Effector memory CD8-positive, alpha-beta T cell (primary cell): ENCODE measurements at regions not wholly inside any gene's neighbourhood (a gene's known extent, or its start where the extent isn't known, plus 50 kb on each side); places are given as distances from the start of the nearest gene placed in this dataset.

Experiments
- ATAC-seq: fragments of 150-1000 bp; cut with Tn5 transposase; replicated peaks from 2 replicates; pipeline ENCODE4 v1.10.0; 2021; ENCODE audit warnings: mild to moderate bottlenecking, moderate library complexity
- DNase-seq, 3 experiments: peaks; one replicate each; pipeline ENCODE4 v3.0.0; 2021
- H3K27ac Mint-ChIP-seq, 2 donors: one replicate each; pipeline ENCODE4 v1.8.0; 2022; ENCODE audit warnings: mild to moderate bottlenecking in 2 of 2, mixed read lengths in 2 of 2, moderate library complexity in 2 of 2
- H3K27me3 Mint-ChIP-seq, 2 donors: one replicate each; pipeline ENCODE4 v1.8.0; 2022; ENCODE audit warnings: mixed read lengths in 2 of 2
- H3K36me3 Mint-ChIP-seq: one replicate; pipeline ENCODE4 v1.8.0; 2022; ENCODE audit warnings: mild to moderate bottlenecking, moderate library complexity, mixed read lengths; ENCODE audit not compliant: insufficient read depth
- H3K4me1 Mint-ChIP-seq, 2 donors: one replicate each; pipeline ENCODE4 v1.8.0; 2022; ENCODE audit warnings: low read depth in 2 of 2, mixed read lengths in 2 of 2
- H3K4me3 Mint-ChIP-seq, 2 donors: one replicate each; pipeline ENCODE4 v1.8.0; 2022; ENCODE audit warnings: mild to moderate bottlenecking in 2 of 2, mixed read lengths in 2 of 2, moderate library complexity in 2 of 2
- H3K9me3 Mint-ChIP-seq, 2 donors: one replicate each; pipeline ENCODE4 v1.8.0; 2022; ENCODE audit warnings: mixed read lengths in 2 of 2

DNA sequence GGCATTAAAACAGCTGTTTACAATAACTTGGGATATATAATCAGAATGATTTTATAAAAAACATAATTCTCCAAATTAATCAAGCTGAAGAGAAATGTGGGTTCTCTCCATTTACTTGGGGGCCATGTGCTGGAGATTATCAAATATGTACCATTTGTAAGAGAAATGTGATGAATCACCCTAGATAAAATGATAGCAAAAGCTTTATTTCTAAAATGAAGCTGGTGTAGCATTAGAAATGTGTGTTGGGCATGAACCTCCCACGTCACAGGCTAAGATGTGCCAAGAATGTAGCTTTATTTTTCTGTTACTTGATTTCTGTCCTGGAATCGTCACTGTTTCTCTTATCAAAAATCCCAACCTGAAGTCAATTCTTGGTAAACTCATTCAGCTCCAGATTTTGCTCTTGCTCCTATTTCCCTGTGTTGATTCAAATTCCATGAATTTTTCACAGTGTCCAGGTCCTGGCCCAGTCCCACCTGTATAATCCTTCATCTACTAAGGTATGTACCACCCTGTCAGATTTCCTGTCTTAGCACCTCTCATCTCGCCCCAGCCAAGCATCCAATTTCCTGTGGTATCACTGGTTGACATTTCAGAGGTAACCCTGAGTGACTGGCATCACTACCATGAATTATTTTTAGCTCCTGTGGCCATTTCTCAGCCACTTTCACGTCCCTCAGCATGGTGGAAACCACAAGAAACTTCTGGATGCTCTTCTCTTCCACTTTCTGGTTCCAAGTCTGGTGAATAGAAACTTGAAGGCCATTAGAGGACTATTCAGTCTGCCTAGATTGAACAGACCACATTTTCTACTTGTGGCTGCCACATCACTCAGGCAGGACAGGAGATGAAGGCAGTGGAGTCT, 103.6 kb upstream of the FLRT2 start:
- no peak overlapping the region for H3K4me3 Mint-ChIP-seq

GRCh38 chr14:85428926-85429325, 101.0 kb upstream of the FLRT2 start:
- no peak for DNase-seq
- Mint-ChIP-seq H3K27ac (no peak overlapping the region), H3K4me1 (no peaks in the 10 kb centered on the region), H3K27me3 (no peaks in the 10 kb centered on the region), H3K36me3 (no peaks in the 10 kb centered on the region), H3K9me3 (peaks cover 3 to 6% of the 10 kb centered on the region in 2 donors), H3K4me3 (no peak overlapping the region)
- ATAC-seq: no peak

More for the DNA sequence above, 103.6 kb upstream of the FLRT2 start:
- H3K9me3 Mint-ChIP-seq: peaks cover 7 to 15% of the 10 kb centered on the region in 2 donors
- H3K36me3 Mint-ChIP-seq: no peaks in the 10 kb centered on the region
- DNase-seq: no peak
- ATAC-seq: no peak
- H3K27ac Mint-ChIP-seq: no peak overlapping the region
- H3K4me1 Mint-ChIP-seq: no peaks in the 10 kb centered on the region
- no peaks in the 10 kb centered on the region for H3K27me3 Mint-ChIP-seq

- peaks cover 3 to 7% of the 10 kb centered on the region in 2 donors for H3K9me3 Mint-ChIP-seq
- ATAC-seq: no peak
- H3K4me3 Mint-ChIP-seq: no peak overlapping the region
- H3K4me1 Mint-ChIP-seq: no peaks in the 10 kb centered on the region
- DNase-seq: no peak
- H3K27ac Mint-ChIP-seq: no peak overlapping the region
- H3K36me3 Mint-ChIP-seq: no peaks in the 10 kb centered on the region
- H3K27me3 Mint-ChIP-seq: no peaks in the 10 kb centered on the region
These were observed 92.8 kb upstream of the FLRT2 start for GRCh38 chr14:85437148-85437547.

DNA sequence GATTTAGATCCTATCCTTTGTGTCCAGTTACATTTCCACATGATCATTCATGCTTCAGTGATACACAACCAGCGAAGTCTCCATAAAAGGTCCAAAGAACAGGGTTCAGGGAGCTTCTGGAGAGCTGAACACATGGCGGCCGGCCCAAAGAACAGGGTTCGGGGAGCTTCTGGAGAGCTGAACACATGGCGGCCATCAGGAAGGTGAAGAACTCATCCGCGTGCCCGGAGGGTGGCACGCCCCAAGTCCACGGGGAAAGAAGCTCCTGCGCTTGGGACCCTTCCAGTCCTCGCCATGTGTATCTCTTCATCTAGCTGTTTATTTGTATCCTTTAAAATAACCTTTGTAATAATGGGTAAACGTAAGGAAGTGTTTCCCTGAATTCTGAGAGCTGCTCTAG, 91.9 kb upstream of the FLRT2 start:
- no peaks in the 10 kb centered on the region for H3K4me1 Mint-ChIP-seq
- DNase-seq (no peak), ATAC-seq (no peak)
- H3K27ac Mint-ChIP-seq: no peak overlapping the region
- no peaks in the 10 kb centered on the region for H3K27me3 Mint-ChIP-seq
- H3K36me3 Mint-ChIP-seq: no peaks in the 10 kb centered on the region
- H3K4me3 Mint-ChIP-seq: no peak overlapping the region
- peaks cover 3 to 7% of the 10 kb centered on the region in 2 donors for H3K9me3 Mint-ChIP-seq

DNA sequence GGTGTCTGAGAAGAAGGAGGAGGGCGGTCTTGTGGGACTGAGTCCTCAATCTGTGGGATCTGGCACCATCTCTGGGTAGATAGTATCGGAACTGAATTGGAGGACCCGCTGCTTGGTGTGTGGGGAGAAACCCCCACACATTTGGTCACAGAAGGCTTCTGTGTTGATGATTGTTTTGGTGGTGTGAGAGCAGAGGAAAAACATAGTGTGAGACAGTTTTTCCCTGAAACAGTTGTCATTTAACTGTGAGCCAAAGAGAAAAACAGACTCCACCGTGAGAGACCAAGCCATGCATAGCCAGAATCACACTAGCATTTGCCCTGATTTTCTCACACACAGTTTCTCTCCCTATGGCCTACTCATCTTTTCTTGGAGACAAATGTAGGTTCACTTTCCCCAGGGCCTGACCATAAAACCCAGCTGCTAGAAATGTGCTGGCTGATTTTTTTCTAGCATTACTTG, 91.4 kb upstream of the FLRT2 start:
- DNase-seq: no peak
- no peak overlapping the region for H3K4me3 Mint-ChIP-seq
- H3K27ac Mint-ChIP-seq: no peak overlapping the region
- H3K27me3 Mint-ChIP-seq: no peaks in the 10 kb centered on the region
- no peak for ATAC-seq
- no peaks in the 10 kb centered on the region for H3K4me1 Mint-ChIP-seq
- H3K9me3 Mint-ChIP-seq: peaks cover 3 to 7% of the 10 kb centered on the region in 2 donors
- H3K36me3 Mint-ChIP-seq: no peaks in the 10 kb centered on the region

DNA sequence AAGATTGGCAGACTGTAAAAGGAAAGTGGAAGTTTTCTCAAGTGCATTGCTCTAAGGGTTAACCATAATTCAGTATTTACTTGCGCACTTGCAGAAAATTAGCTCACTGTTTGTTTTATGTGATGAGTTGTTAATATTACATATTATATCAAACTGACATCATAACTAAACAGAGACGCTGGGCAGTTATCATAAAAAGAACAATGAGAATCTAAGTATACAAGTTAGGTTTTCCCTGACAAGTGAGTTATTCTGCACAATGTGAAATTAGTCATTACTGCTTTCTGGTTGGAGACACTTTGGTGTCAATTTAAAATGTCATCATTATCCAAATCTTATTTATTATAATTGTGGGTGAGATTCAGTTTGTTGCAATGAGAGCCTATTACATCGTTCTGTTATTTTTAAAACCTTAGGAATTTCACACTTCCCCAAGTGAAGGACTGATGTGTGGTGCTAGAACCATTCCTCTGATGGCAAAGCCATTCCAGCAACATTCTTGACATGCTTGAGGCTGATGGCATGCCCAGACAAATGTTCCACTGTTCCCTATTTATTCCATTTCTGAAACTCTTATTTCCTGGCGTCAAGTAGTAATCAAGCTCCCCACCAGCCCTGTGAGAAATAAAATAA, 90.1 kb upstream of the FLRT2 start:
- H3K27me3 Mint-ChIP-seq: no peaks in the 10 kb centered on the region
- no peak overlapping the region for H3K4me3 Mint-ChIP-seq
- DNase-seq (no peak), ATAC-seq (no peak)
- H3K4me1 Mint-ChIP-seq: no peaks in the 10 kb centered on the region
- no peaks in the 10 kb centered on the region for H3K36me3 Mint-ChIP-seq
- H3K9me3 Mint-ChIP-seq: peaks cover 0 to 3% of the 10 kb centered on the region in 2 donors
- H3K27ac Mint-ChIP-seq: no peak overlapping the region

DNA sequence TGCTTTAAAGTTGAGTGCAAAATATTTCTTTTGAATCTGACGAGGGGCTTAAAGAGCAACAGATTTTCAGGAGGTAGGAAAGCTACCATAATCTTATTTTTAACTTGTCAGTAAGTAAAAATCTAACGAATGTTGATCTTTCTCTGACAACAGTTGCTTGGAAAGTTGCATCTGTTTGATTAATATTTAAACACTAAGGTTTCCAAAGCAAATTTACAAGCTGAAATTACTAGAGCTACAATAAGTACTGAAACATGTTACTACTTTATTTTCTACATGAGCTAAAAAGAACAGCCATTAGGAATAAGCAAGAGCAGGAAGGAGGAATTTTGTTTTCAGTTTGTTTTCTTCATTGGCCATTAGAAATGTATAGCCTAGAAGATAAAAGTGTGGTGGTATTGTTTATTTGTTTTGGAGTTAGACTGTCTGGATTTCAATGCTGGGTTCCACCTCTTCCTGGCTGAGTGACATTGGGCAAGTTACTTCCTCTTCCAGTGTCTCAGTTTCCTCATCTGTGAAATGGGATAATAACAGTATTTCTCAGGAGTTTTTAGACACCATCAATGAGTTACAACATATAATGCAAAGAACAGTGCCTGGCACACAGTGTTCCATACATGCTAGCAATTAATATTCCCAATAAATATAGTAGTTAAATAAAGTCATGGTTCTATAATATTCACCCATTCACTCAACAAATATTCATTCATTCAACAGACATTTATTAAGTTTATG, 87.9 kb upstream of the FLRT2 start:
- H3K27ac Mint-ChIP-seq: no peak overlapping the region
- H3K36me3 Mint-ChIP-seq: no peaks in the 10 kb centered on the region
- ATAC-seq (no peak), DNase-seq (no peak)
- peaks cover 0 to 3% of the 10 kb centered on the region in 2 donors for H3K9me3 Mint-ChIP-seq
- no peaks in the 10 kb centered on the region for H3K4me1 Mint-ChIP-seq
- H3K27me3 Mint-ChIP-seq: no peaks in the 10 kb centered on the region
- no peak overlapping the region for H3K4me3 Mint-ChIP-seq

GRCh38 chr14:85442996-85443395, 86.9 kb upstream of the FLRT2 start:
- Mint-ChIP-seq H3K36me3 (no peaks in the 10 kb centered on the region), H3K4me3 (no peak overlapping the region), H3K27me3 (no peaks in the 10 kb centered on the region), H3K9me3 (peaks cover 4 to 7% of the 10 kb centered on the region in 2 donors), H3K27ac (no peak overlapping the region), H3K4me1 (no peaks in the 10 kb centered on the region)
- no peak for ATAC-seq
- no peak for DNase-seq

GRCh38 chr14:85444635-85445034, 85.3 kb upstream of the FLRT2 start:
- H3K4me1 Mint-ChIP-seq: no peaks in the 10 kb centered on the region
- peaks cover 5 to 8% of the 10 kb centered on the region in 2 donors for H3K9me3 Mint-ChIP-seq
- no peak overlapping the region for H3K27ac Mint-ChIP-seq
- DNase-seq: no peak
- no peaks in the 10 kb centered on the region for H3K36me3 Mint-ChIP-seq
- no peaks in the 10 kb centered on the region for H3K27me3 Mint-ChIP-seq
- H3K4me3 Mint-ChIP-seq: no peak overlapping the region
- ATAC-seq: no peak

- Mint-ChIP-seq H3K4me1 (no peaks in the 10 kb centered on the region), H3K9me3 (peaks cover 5 to 8% of the 10 kb centered on the region in 2 donors), H3K27ac (no peak overlapping the region), H3K36me3 (no peaks in the 10 kb centered on the region), H3K4me3 (no peak overlapping the region), H3K27me3 (no peaks in the 10 kb centered on the region)
- no peak for ATAC-seq
- no peak for DNase-seq
These were observed 84.7 kb upstream of the FLRT2 start for GRCh38 chr14:85445151-85445795.

- H3K36me3 Mint-ChIP-seq: no peaks in the 10 kb centered on the region
- no peaks in the 10 kb centered on the region for H3K4me1 Mint-ChIP-seq
- H3K27ac Mint-ChIP-seq: no peak overlapping the region
- DNase-seq (no peak), ATAC-seq (no peak)
- H3K27me3 Mint-ChIP-seq: no peaks in the 10 kb centered on the region
- peaks cover 7 to 8% of the 10 kb centered on the region in 2 donors for H3K9me3 Mint-ChIP-seq
- H3K4me3 Mint-ChIP-seq: no peak overlapping the region
These were observed 82.1 kb upstream of the FLRT2 start for GRCh38 chr14:85447883-85448282.

DNA sequence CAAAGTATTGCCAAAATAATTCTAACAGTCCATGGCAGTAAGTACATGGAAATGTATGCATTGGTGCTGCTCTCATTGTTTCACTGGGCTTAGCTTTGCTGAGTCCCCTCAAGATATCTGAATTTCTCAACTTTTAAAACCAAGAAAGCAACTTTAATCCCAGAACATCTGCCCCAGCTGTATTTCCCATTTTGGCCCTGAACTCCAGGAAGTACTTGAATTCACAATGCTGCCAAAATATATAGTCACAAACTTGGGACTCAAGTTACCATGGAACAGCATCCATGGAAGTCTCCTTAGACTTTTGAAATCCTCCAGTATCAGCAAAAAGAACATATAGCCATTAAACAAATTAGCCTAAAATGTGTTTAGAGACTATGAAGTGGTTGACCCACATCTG, 78.5 kb upstream of the FLRT2 start:
- no peak for ATAC-seq
- H3K9me3 Mint-ChIP-seq: peaks cover 7 to 8% of the 10 kb centered on the region in 2 donors
- no peak overlapping the region for H3K27ac Mint-ChIP-seq
- no peaks in the 10 kb centered on the region for H3K27me3 Mint-ChIP-seq
- no peaks in the 10 kb centered on the region for H3K36me3 Mint-ChIP-seq
- no peak for DNase-seq
- no peaks in the 10 kb centered on the region for H3K4me1 Mint-ChIP-seq
- no peak overlapping the region for H3K4me3 Mint-ChIP-seq
